ENCODE measurements at regions not wholly inside any gene's neighbourhood (a gene's known extent, or its start where the extent isn't known, plus 50 kb on each side); places are given as distances from the start of the nearest gene placed in this dataset.
A peak's percentile ranks its signal among the peaks of the same experiment; 100 is the strongest.

GRCh38 chr17:77778636-77779489 lies 179.6 kb upstream of the TNRC6C start:
- no peaks in the 10 kb centered on the region for H3K9me3 ChIP-seq
- no peaks in the 10 kb centered on the region for H3K27me3 ChIP-seq
- peak overlapping the region; percentile 1 to 21 for H3K4me3 ChIP-seq
- H3K4me1 ChIP-seq = peaks cover 0 to 26% of the 10 kb centered on the region in 2 donors
- DNase-seq (ENCODE audit: low spot score) = no peak
- H3K36me3 ChIP-seq = no peaks in the 10 kb centered on the region
- H3K27ac ChIP-seq = peak overlapping the region; percentile 74 to 85
- no peak for TF ChIP-seq CTCF (IDR thresholded peaks at IDR 0.05)

- Histone ChIP-seq H3K4me3 (peak overlapping the region in 1 of 2 donors; percentile 21), H3K27me3 (no peaks in the 10 kb centered on the region), H3K27ac (peak overlapping the region; percentile 74 to 85), H3K4me1 (peaks cover 0 to 26% of the 10 kb centered on the region in 2 donors), H3K9me3 (no peaks in the 10 kb centered on the region), H3K36me3 (no peaks in the 10 kb centered on the region)
- no peak for TF ChIP-seq CTCF (IDR thresholded peaks at IDR 0.05)
- no peak for DNase-seq (ENCODE audit: low spot score)
Measured at GRCh38 chr17:77779711-77780539, 178.6 kb upstream of the TNRC6C start.

- H3K9me3 ChIP-seq = no peaks in the 10 kb centered on the region
- no peak for TF ChIP-seq CTCF (IDR thresholded peaks at IDR 0.05)
- peaks cover 0 to 26% of the 10 kb centered on the region in 2 donors for H3K4me1 ChIP-seq
- no peaks in the 10 kb centered on the region for H3K36me3 ChIP-seq
- no peak overlapping the region for H3K27ac ChIP-seq
- no peaks in the 10 kb centered on the region for H3K27me3 ChIP-seq
- no peak overlapping the region for H3K4me3 ChIP-seq
- no peak for DNase-seq (ENCODE audit: low spot score)
Measured at GRCh38 chr17:77781536-77781935, 177.0 kb upstream of the TNRC6C start.

- H3K27me3 ChIP-seq = no peaks in the 10 kb centered on the region
- no peak overlapping the region for H3K27ac ChIP-seq
- DNase-seq (ENCODE audit: low spot score) = no peak
- no peak for TF ChIP-seq CTCF (IDR thresholded peaks at IDR 0.05)
- H3K9me3 ChIP-seq = no peaks in the 10 kb centered on the region
- no peak overlapping the region for H3K4me3 ChIP-seq
- H3K4me1 ChIP-seq = peaks cover 0 to 26% of the 10 kb centered on the region in 2 donors
- no peaks in the 10 kb centered on the region for H3K36me3 ChIP-seq
Measured at GRCh38 chr17:77782201-77782600, 176.3 kb upstream of the TNRC6C start.

- Histone ChIP-seq H3K27me3 (no peaks in the 10 kb centered on the region), H3K36me3 (no peaks in the 10 kb centered on the region), H3K4me3 (no peak overlapping the region), H3K9me3 (no peaks in the 10 kb centered on the region), H3K27ac (no peak overlapping the region), H3K4me1 (peaks cover 0 to 26% of the 10 kb centered on the region in 2 donors)
- DNase-seq (ENCODE audit: low spot score) = no peak
- no peak for TF ChIP-seq CTCF (IDR thresholded peaks at IDR 0.05)
Measured at GRCh38 chr17:77782611-77783010, 175.9 kb upstream of the TNRC6C start.

All from right atrium auricular region (tissue), 2 donors.